Panc1 (cell line): ENCODE measurements at regions not wholly inside any gene's neighbourhood (a gene's known extent, or its start where the extent isn't known, plus 50 kb on each side); places are given as distances from the start of the nearest gene placed in this dataset.

Source experiments
- ATAC-seq: fragments of 200-7000 bp; cut with Tn5 transposase; 2 replicates; pipeline ENCODE4 v1.9.1; 2020; ENCODE audit warnings: mild to moderate bottlenecking, moderate library complexity
- BruUV-seq: library from RNA; stranded (reverse); fragments of 400-500 nt; replicated peaks from 2 replicates; lab custom pipeline; 2021; lab: Mats Ljungman, UMichigan
- CTCF ChIA-PET: fragments of 300-600 bp; sonication (Branson Sonifier 250); formaldehyde crosslinking; loops from one replicate; lab custom pipeline; 2022; ENCODE audit warnings: antibody characterized with exemption; lab: Charles Lee
- POLR2A ChIA-PET: fragments of 300-600 bp; sonication (Branson Sonifier 250); formaldehyde crosslinking; loops from one replicate; lab custom pipeline; 2022; ENCODE audit warnings: antibody characterized with exemption; lab: Charles Lee
- DNase-seq: peaks from one replicate; pipeline ENCODE4 v3.0.0-alpha.2; 2010; ENCODE audit warnings: low read depth, low spot score
- H3K27ac ChIP-seq: 2 replicates; pipeline ENCODE4 v1.5.1; 2011; ENCODE audit warnings: mild to moderate bottlenecking, low read length, inconsistent platforms
- H3K27me3 ChIP-seq: fragments of 200-500 bp; sonication (Bioruptor generic); 2 replicates; pipeline ENCODE4 v1.6.0; 2014; ENCODE audit warnings: low read length, inconsistent platforms; ENCODE audit not compliant: control insufficient read depth, insufficient read depth
- H3K36me3 ChIP-seq: fragments of 200-500 bp; sonication (Bioruptor generic); 2 replicates; pipeline ENCODE4 v1.5.1; 2014; ENCODE audit warnings: inconsistent platforms, mild to moderate bottlenecking, low read length, moderate library complexity; ENCODE audit not compliant: control insufficient read depth, insufficient read depth
- H3K4me1 ChIP-seq: 2 replicates; pipeline ENCODE4 v1.5.1; 2011; ENCODE audit warnings: inconsistent platforms, mild to moderate bottlenecking, low read length, moderate library complexity; ENCODE audit not compliant: control insufficient read depth, insufficient read depth
- H3K4me3 ChIP-seq, 2 experiments: 2 replicates each; pipeline ENCODE4 v1.5.1; 2011 to 2012; ENCODE audit warnings: low read depth in 2 of 2, low read length in 2 of 2, mild to moderate bottlenecking in 2 of 2, inconsistent platforms in 1 of 2, moderate library complexity in 1 of 2
- H3K9me3 ChIP-seq: fragments of 200-500 bp; sonication (Bioruptor generic); 2 replicates; pipeline ENCODE4 v1.5.1; 2014; ENCODE audit warnings: low read depth, mild to moderate bottlenecking, inconsistent platforms, low read length, moderate library complexity; ENCODE audit not compliant: control insufficient read depth, insufficient read depth
- CTCF ChIP-seq: fragments of 450-650 bp; IDR thresholded peaks from 2 replicates; pipeline ENCODE4 v1.5.1; 2017; ENCODE audit warnings: mild to moderate bottlenecking
- POLR2AphosphoS5 ChIP-seq: IDR thresholded peaks from 2 replicates; pipeline ENCODE4 v1.6.1; 2012; ENCODE audit warnings: mild to moderate bottlenecking, low read depth, low read length, moderate library complexity
- REST ChIP-seq, 2 experiments: IDR thresholded peaks; 2 replicates each; pipeline ENCODE4 v1.6.1; 2011 to 2012; ENCODE audit warnings: low read depth in 2 of 2, control low read depth in 1 of 2, low read length in 1 of 2, mild to moderate bottlenecking in 1 of 2, moderate library complexity in 1 of 2; ENCODE audit not compliant: insufficient read depth in 1 of 2
- SIN3A ChIP-seq: IDR thresholded peaks from 2 replicates; pipeline ENCODE4 v1.6.1; 2012; ENCODE audit warnings: low read depth, mild to moderate bottlenecking, low read length, moderate library complexity, borderline replicate concordance; ENCODE audit not compliant: insufficient read depth
- TCF7L2 ChIP-seq: IDR thresholded peaks from 2 replicates; pipeline ENCODE4 v1.6.1; 2011; ENCODE audit warnings: mild to moderate bottlenecking, low read depth, low read length, inconsistent platforms
- in situ Hi-C: cut with HindIII; loops from 2 replicates; pipeline ENCODE4 v1.10.0; 2016; ENCODE audit warnings: low sequenced_read_pairs, low pct_unique_long_range_greater_than_20kb
- intact Hi-C: fragments of 100-400 bp; cut with micrococcal nuclease; formaldehyde crosslinking; loops from one replicate; pipeline ENCODE4 v1.10.0; 2022; ENCODE audit not compliant: unreplicated experiment

GRCh38 chr4:89493367-89493766 lies 185.8 kb upstream of the GPRIN3 start:
- in situ Hi-C loops: no loop called here
- no peak overlapping the region for H3K27ac ChIP-seq
- POLR2A ChIA-PET: no interaction called here

GRCh38 chr4:89492581-89493071 lies 185.0 kb upstream of the GPRIN3 start:
- BruUV-seq: no TSS peak
- ChIA-PET POLR2A (no interaction called here), CTCF (no interaction called here)
- no peak for TF ChIP-seq TCF7L2
- no peak for TF ChIP-seq REST (IDR thresholded peaks at IDR 0.05; ENCODE audit: insufficient read depth in 1 of 2, low read depth in 2 of 2, low read length in 1 of 2)
- TF ChIP-seq SIN3A: no peak
- TF ChIP-seq CTCF: no peak
- TF ChIP-seq POLR2AphosphoS5: no peak
- Histone ChIP-seq H3K36me3 (no peaks in the 10 kb centered on the region; the same call in 1 of the 2 replicates), H3K9me3 (no peaks in the 10 kb centered on the region), H3K27ac (no peak overlapping the region), H3K4me3 (no peak overlapping the region), H3K4me1 (no peaks in the 10 kb centered on the region), H3K27me3 (no peaks in the 10 kb centered on the region)
- ATAC-seq: no peak
- in situ Hi-C loops (no loop called here), intact Hi-C loops (no loop called here)
- no peak for DNase-seq

More at GRCh38 chr4:89493367-89493766, 185.8 kb upstream of the GPRIN3 start:
- no peaks in the 10 kb centered on the region for H3K27me3 ChIP-seq
- intact Hi-C loops: no loop called here
- no peak for TF ChIP-seq TCF7L2
- no peak for TF ChIP-seq CTCF
- no peak for TF ChIP-seq POLR2AphosphoS5
- TF ChIP-seq REST (IDR thresholded peaks at IDR 0.05; ENCODE audit: insufficient read depth in 1 of 2, low read depth in 2 of 2, low read length in 1 of 2): no peak
- no peak for TF ChIP-seq SIN3A
- DNase-seq: no peak
- H3K4me1 ChIP-seq: no peaks in the 10 kb centered on the region
- no peak for ATAC-seq
- H3K4me3 ChIP-seq: no peak overlapping the region
- CTCF ChIA-PET: no interaction called here
- no peaks in the 10 kb centered on the region; the same call in 1 of the 2 replicates for H3K36me3 ChIP-seq
- BruUV-seq: no TSS peak
- H3K9me3 ChIP-seq: no peaks in the 10 kb centered on the region
